ENCODE measurements at regions not wholly inside any gene's neighbourhood (a gene's known extent, or its start where the extent isn't known, plus 50 kb on each side); places are given as distances from the start of the nearest gene placed in this dataset.

DNA sequence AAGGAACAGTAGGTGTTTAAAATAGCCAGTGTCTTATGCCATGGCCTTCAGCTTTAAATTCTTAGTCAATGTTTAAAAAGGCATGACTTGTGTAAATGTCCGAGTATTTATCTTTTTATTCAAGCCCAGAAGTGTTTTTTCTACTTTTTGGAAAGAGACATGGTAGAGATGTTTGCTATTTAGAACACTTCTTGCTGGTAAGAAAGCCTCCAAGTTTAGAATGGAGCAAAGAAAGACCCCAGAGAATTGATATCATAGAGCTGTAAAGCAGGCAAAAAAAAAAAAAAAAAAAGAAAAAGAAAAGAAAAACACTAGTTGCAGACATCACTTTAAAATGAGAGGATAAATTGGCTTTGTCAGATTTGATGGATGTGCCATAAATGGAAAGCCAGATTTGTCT, 375.1 kb downstream of the TMEM167A start:
- H2AFZ ChIP-seq (ENCODE audit: low read length) = no peak overlapping the region
- no peaks in the 10 kb centered on the region; a peak in 1 of 5 replicates for H3K27me3 ChIP-seq (ENCODE audit: control insufficient read depth in 1 of 2, insufficient read depth in 2 of 2, low read length in 2 of 2)
- no peaks in the 10 kb centered on the region for H3K79me2 ChIP-seq (ENCODE audit: insufficient read depth, low read length)
- H3K9me3 ChIP-seq (ENCODE audit: low read length) = no peaks in the 10 kb centered on the region
- no peak overlapping the region for H3K27ac ChIP-seq (ENCODE audit: extremely low read length, insufficient read depth, low read length)
- H3K36me3 ChIP-seq (replicated peaks in 1 of 2; ENCODE audit: control insufficient read depth in 1 of 2, insufficient read depth in 2 of 2, low read length in 2 of 2) = no peaks in the 10 kb centered on the region
- H3K4me3 ChIP-seq (replicated peaks in 1 of 3; ENCODE audit: insufficient read depth in 1 of 3, low read depth in 2 of 3, low read length in 3 of 3) = no peak overlapping the region
- no peak for FAIRE-seq
- H3K4me1 ChIP-seq (ENCODE audit: insufficient read depth, low read length) = peaks cover 7% of the 10 kb centered on the region; the same call in 1 of the 2 replicates
- H3K9ac ChIP-seq (ENCODE audit: insufficient read depth, low read depth, low read length) = no peak overlapping the region
- 0% methylated on average over 1 of the region's 1 CpG for WGBS (ENCODE audit: low lambda C conversion rate)
- no TSS peak for BruUV-seq (replicated peaks)
- ChIA-PET POLR2A (no interaction called here), CTCF (ENCODE audit: low intra/inter-chr PET ratio, low total read pairs) (no interaction called here)
- in situ Hi-C loops (cut with HindIII; ENCODE audit: extremely low pct_ligation_motif_present, low pct_unique_long_range_greater_than_20kb) = no loop called here
- no peak for DNase-seq (ENCODE audit: low spot score)
- H3K4me2 ChIP-seq (ENCODE audit: low read depth, low read length) = no peak overlapping the region
- intact Hi-C loops (cut with micrococcal nuclease; ENCODE audit: unreplicated experiment) = no loop called here
- no peak for ATAC-seq
- no peaks in the 10 kb centered on the region for H4K20me1 ChIP-seq (ENCODE audit: insufficient read depth, low read length)
- TF ChIP-seq RFX1 (IDR thresholded peaks at IDR 0.05) (no peak), KDM1A (CRISPR knock-in tag; IDR thresholded peaks at IDR 0.05) (no peak), RCOR2 (CRISPR knock-in tag; IDR thresholded peaks at IDR 0.05) (no peak), ZZZ3 (CRISPR knock-in tag; IDR thresholded peaks at IDR 0.05; ENCODE audit: borderline replicate concordance) (no peak), ZNF101 (CRISPR knock-in tag; IDR thresholded peaks at IDR 0.05; ENCODE audit: borderline replicate concordance, low read depth) (no peak), GABPB1 (CRISPR knock-in tag; IDR thresholded peaks at IDR 0.05) (no peak), SRSF4 (IDR thresholded peaks at IDR 0.05; ENCODE audit: low read depth, low read length, poor library complexity, severe bottlenecking) (no peak)
- TF ChIP-seq, protein P1, sequence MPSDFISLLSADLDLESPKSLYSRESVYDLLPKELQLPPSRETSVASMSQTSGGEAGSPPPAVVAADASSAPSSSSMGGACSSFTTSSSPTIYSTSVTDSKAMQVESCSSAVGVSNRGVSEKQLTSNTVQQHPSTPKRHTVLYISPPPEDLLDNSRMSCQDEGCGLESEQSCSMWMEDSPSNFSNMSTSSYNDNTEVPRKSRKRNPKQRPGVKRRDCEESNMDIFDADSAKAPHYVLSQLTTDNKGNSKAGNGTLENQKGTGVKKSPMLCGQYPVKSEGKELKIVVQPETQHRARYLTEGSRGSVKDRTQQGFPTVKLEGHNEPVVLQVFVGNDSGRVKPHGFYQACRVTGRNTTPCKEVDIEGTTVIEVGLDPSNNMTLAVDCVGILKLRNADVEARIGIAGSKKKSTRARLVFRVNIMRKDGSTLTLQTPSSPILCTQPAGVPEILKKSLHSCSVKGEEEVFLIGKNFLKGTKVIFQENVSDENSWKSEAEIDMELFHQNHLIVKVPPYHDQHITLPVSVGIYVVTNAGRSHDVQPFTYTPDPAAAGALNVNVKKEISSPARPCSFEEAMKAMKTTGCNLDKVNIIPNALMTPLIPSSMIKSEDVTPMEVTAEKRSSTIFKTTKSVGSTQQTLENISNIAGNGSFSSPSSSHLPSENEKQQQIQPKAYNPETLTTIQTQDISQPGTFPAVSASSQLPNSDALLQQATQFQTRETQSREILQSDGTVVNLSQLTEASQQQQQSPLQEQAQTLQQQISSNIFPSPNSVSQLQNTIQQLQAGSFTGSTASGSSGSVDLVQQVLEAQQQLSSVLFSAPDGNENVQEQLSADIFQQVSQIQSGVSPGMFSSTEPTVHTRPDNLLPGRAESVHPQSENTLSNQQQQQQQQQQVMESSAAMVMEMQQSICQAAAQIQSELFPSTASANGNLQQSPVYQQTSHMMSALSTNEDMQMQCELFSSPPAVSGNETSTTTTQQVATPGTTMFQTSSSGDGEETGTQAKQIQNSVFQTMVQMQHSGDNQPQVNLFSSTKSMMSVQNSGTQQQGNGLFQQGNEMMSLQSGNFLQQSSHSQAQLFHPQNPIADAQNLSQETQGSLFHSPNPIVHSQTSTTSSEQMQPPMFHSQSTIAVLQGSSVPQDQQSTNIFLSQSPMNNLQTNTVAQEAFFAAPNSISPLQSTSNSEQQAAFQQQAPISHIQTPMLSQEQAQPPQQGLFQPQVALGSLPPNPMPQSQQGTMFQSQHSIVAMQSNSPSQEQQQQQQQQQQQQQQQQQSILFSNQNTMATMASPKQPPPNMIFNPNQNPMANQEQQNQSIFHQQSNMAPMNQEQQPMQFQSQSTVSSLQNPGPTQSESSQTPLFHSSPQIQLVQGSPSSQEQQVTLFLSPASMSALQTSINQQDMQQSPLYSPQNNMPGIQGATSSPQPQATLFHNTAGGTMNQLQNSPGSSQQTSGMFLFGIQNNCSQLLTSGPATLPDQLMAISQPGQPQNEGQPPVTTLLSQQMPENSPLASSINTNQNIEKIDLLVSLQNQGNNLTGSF (CRISPR knock-in tag; IDR thresholded peaks at IDR 0.05) = no peak
- TF ChIP-seq, protein P2, sequence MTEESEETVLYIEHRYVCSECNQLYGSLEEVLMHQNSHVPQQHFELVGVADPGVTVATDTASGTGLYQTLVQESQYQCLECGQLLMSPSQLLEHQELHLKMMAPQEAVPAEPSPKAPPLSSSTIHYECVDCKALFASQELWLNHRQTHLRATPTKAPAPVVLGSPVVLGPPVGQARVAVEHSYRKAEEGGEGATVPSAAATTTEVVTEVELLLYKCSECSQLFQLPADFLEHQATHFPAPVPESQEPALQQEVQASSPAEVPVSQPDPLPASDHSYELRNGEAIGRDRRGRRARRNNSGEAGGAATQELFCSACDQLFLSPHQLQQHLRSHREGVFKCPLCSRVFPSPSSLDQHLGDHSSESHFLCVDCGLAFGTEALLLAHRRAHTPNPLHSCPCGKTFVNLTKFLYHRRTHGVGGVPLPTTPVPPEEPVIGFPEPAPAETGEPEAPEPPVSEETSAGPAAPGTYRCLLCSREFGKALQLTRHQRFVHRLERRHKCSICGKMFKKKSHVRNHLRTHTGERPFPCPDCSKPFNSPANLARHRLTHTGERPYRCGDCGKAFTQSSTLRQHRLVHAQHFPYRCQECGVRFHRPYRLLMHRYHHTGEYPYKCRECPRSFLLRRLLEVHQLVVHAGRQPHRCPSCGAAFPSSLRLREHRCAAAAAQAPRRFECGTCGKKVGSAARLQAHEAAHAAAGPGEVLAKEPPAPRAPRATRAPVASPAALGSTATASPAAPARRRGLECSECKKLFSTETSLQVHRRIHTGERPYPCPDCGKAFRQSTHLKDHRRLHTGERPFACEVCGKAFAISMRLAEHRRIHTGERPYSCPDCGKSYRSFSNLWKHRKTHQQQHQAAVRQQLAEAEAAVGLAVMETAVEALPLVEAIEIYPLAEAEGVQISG (CRISPR knock-in tag; IDR thresholded peaks at IDR 0.05) = no peak
- TF ChIP-seq, protein P3, sequence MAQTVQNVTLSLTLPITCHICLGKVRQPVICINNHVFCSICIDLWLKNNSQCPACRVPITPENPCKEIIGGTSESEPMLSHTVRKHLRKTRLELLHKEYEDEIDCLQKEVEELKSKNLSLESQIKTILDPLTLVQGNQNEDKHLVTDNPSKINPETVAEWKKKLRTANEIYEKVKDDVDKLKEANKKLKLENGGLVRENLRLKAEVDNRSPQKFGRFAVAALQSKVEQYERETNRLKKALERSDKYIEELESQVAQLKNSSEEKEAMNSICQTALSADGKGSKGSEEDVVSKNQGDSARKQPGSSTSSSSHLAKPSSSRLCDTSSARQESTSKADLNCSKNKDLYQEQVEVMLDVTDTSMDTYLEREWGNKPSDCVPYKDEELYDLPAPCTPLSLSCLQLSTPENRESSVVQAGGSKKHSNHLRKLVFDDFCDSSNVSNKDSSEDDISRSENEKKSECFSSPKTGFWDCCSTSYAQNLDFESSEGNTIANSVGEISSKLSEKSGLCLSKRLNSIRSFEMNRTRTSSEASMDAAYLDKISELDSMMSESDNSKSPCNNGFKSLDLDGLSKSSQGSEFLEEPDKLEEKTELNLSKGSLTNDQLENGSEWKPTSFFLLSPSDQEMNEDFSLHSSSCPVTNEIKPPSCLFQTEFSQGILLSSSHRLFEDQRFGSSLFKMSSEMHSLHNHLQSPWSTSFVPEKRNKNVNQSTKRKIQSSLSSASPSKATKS (CRISPR knock-in tag; IDR thresholded peaks at IDR 0.05) = no peak

All from HepG2 (cell line).